Mesodermal cell (in vitro differentiated cells): ENCODE measurements at regions not wholly inside any gene's neighbourhood (a gene's known extent, or its start where the extent isn't known, plus 50 kb on each side); places are given as distances from the start of the nearest gene placed in this dataset.

Experiments used
- H3K27ac ChIP-seq: 2 replicates; pipeline ENCODE4 v1.7.0; 2013; ENCODE audit warnings: mild to moderate bottlenecking, low read depth, low read length, moderate library complexity; ENCODE audit not compliant: severe bottlenecking
- H3K36me3 ChIP-seq: 2 replicates; pipeline ENCODE4 v1.7.1; 2013; ENCODE audit warnings: mild to moderate bottlenecking, low read length, moderate library complexity; ENCODE audit not compliant: control insufficient read depth, insufficient read depth
- H3K4me1 ChIP-seq: one replicate; pipeline ENCODE4 v1.7.1; 2013; ENCODE audit warnings: mild to moderate bottlenecking, low read length; ENCODE audit not compliant: insufficient read depth, control insufficient read depth, poor library complexity, severe bottlenecking
- H3K4me3 ChIP-seq: 2 replicates; pipeline ENCODE4 v1.7.0; 2013; ENCODE audit warnings: low read length, control low read depth, mild to moderate bottlenecking; ENCODE audit not compliant: insufficient read depth, poor library complexity, severe bottlenecking; ENCODE audit errors: extremely low read depth
- H3K9me3 ChIP-seq: 2 replicates; pipeline ENCODE4 v1.7.1; 2013; ENCODE audit warnings: mild to moderate bottlenecking, low read length, moderate library complexity; ENCODE audit not compliant: control insufficient read depth
- WGBS, 2 experiments: methylation state at CpG; one replicate each; pipeline ENCODE4 v1.1.5; 2013; ENCODE audit warnings: missing lambda C conversion rate in 2 of 2; ENCODE audit not compliant: insufficient coverage in 2 of 2; 5-methylcytosine and 5-hydroxymethylcytosine counted together

DNA sequence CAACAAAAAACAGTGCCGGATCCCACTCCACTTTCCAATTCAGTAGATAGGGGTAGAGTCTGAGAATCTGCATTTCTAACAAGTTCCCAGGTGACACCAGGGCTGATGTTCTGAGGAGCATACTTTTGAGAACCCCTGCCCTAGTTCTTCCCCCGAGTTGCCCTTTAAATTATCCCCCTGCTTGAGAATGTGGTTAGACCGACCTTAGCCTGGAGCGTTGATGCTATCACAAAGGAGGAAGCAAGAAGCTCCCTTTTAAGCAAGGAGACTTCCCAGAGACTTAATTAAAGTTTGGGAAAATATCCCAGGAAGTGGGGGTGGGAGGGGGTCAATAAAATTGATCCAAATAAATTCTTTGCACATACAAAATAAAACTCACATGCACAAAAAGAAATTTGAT, 485.9 kb downstream of the SMARCA1 start:
- Histone ChIP-seq H3K36me3 (no peaks in the 10 kb centered on the region), H3K9me3 (no peaks in the 10 kb centered on the region), H3K4me3 (no peak overlapping the region), H3K4me1 (no peaks in the 10 kb centered on the region), H3K27ac (no peak overlapping the region)
- 90% methylated on average over 2 of the region's 4 CpGs; no CpG with 5 or more reads in 1 of the 2 experiments for WGBS, 2 experiments

DNA sequence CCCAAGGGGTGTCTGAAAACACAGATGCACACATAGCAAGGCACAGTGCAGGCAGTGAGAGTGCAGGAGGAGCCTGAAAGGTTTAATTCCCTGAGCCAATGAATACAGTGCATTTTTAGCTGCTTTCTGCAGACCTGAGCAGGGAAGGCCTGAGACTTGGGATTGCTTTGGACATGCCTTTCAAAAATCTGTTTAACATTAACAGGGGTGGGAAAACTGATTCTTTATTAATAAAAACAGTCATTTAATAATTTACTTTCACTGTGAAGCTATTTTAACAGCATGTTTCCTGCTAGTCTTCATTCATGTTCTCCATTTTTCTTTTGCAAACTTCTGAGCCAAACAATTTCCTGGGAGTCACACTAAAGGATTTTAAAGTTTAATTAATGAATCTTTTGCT, 488.1 kb downstream of the SMARCA1 start:
- no peaks in the 10 kb centered on the region for H3K9me3 ChIP-seq
- no peak overlapping the region for H3K27ac ChIP-seq
- H3K36me3 ChIP-seq: no peaks in the 10 kb centered on the region
- no peaks in the 10 kb centered on the region for H3K4me1 ChIP-seq
- no peak overlapping the region for H3K4me3 ChIP-seq

GRCh38 chrX:129034196-129034595, 489.1 kb downstream of the SMARCA1 start:
- Histone ChIP-seq H3K4me1 (no peaks in the 10 kb centered on the region), H3K27ac (no peak overlapping the region), H3K36me3 (no peaks in the 10 kb centered on the region), H3K4me3 (no peak overlapping the region), H3K9me3 (no peaks in the 10 kb centered on the region)
- no CpG with 5 or more reads among the region's 1 CpG for WGBS, 2 experiments

GRCh38 chrX:129026202-129026601, 497.1 kb downstream of the SMARCA1 start:
- Histone ChIP-seq H3K4me1 (no peaks in the 10 kb centered on the region), H3K36me3 (no peaks in the 10 kb centered on the region), H3K9me3 (no peaks in the 10 kb centered on the region), H3K27ac (no peak overlapping the region), H3K4me3 (no peak overlapping the region)
- WGBS, 2 experiments: 100% methylated on average over 2 of the region's 6 CpGs

- Histone ChIP-seq H3K9me3 (no peaks in the 10 kb centered on the region), H3K36me3 (no peaks in the 10 kb centered on the region), H3K27ac (no peak overlapping the region), H3K4me1 (no peaks in the 10 kb centered on the region), H3K4me3 (no peak overlapping the region)
- WGBS, 2 experiments: 72% methylated on average over 2 of the region's 4 CpGs; no CpG with 5 or more reads in 1 of the 2 experiments
Observed at GRCh38 chrX:129025376-129025775, 497.9 kb downstream of the SMARCA1 start.

DNA sequence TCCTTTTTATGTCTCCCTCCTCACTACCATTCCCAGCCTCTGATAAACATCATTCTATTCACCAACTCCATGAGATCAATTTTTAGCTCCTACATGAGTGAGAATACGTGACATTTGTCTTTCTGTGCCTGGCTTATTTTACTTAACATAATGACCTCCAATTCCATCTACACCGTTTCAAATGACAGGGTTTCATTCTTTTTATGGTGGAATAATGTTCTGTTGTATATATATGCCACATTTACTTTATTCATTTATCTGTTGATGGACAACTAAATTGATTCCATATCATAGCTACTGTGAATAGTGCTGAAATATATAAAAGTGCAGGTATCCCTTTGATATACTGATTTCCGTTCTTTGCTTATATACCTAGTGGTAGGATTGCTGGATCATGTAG, 503.9 kb downstream of the SMARCA1 start:
- Histone ChIP-seq H3K9me3 (no peaks in the 10 kb centered on the region), H3K27ac (no peak overlapping the region), H3K36me3 (no peaks in the 10 kb centered on the region), H3K4me3 (no peak overlapping the region), H3K4me1 (no peaks in the 10 kb centered on the region)
- WGBS, 2 experiments: no CpG with 5 or more reads among the region's 3 CpGs

DNA sequence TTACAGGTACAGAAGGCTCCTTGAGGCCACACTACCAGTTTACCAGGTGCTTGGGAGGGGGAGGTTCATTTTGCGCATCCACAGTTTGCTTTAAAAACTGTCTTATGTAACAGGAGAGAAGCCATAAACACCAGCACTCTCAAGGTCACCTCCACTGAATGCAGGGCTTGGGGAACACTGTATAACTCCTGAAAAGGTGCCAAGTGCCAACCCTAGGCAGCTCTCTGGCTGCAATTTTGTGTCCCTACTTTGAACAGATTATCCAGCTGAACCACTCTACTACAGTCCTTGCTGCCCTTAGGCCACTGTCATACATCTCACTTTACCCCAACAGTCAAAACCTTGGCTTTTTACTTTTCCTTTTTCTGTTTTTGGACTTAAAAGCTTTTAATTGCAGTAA, 507.9 kb downstream of the SMARCA1 start:
- H3K4me1 ChIP-seq: no peaks in the 10 kb centered on the region
- WGBS, 2 experiments: no CpG with 5 or more reads among the region's 1 CpG
- H3K4me3 ChIP-seq: no peak overlapping the region
- no peak overlapping the region for H3K27ac ChIP-seq
- H3K9me3 ChIP-seq: no peaks in the 10 kb centered on the region
- no peaks in the 10 kb centered on the region for H3K36me3 ChIP-seq

DNA sequence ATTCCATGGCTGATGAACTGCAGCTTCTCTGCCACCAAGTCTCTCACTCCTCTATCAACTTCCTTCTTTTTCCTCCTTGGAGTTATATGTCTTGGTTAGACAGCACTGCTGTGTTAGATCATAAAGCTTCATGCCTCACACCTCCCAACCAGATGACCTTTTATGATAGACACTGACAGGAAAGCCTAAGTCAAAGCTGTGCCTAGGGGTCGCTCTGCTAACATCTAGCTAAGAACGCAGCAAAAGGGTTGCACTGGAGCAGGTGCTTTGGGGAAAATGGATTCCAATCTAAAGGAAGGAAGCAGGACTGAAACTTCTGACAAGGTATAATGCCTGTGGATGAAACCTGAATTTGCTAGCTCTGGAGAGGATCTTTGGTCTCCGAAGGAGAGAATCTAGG, 509.7 kb downstream of the SMARCA1 start:
- Histone ChIP-seq H3K4me3 (no peak overlapping the region), H3K4me1 (no peaks in the 10 kb centered on the region), H3K9me3 (no peaks in the 10 kb centered on the region), H3K27ac (no peak overlapping the region), H3K36me3 (no peaks in the 10 kb centered on the region)
- 57 to 61% methylated on average over 2 of the region's 3 CpGs for WGBS, 2 experiments

- H3K27ac ChIP-seq: no peak overlapping the region
- WGBS, 2 experiments: no CpG with 5 or more reads among the region's 3 CpGs
- no peaks in the 10 kb centered on the region for H3K9me3 ChIP-seq
- no peak overlapping the region for H3K4me3 ChIP-seq
- no peaks in the 10 kb centered on the region for H3K4me1 ChIP-seq
- no peaks in the 10 kb centered on the region for H3K36me3 ChIP-seq
Observed at GRCh38 chrX:129007631-129008030, 515.7 kb downstream of the SMARCA1 start.

DNA sequence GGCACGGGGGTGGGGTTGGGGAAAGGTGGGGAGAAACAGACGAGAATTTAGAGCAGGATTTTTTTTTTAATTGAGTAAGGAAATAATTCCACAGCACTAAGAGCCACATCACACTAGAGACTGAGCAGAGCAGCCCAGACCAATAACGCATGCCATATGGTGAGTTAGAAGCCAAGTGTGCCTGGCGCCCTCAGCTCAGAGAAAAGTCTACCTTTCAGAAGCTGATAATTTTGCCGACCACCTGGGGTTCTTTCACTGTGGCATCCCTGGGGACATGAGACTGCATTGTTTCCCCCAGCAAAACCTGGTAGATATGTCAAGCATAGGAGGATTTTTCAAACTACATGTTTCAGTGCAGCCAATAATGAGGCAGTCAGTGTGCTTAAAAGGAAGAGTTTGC, 516.8 kb downstream of the SMARCA1 start:
- WGBS, 2 experiments: 80 to 87% methylated on average over 1 to 3 of the region's 5 CpGs
- H3K27ac ChIP-seq: no peak overlapping the region

DNA sequence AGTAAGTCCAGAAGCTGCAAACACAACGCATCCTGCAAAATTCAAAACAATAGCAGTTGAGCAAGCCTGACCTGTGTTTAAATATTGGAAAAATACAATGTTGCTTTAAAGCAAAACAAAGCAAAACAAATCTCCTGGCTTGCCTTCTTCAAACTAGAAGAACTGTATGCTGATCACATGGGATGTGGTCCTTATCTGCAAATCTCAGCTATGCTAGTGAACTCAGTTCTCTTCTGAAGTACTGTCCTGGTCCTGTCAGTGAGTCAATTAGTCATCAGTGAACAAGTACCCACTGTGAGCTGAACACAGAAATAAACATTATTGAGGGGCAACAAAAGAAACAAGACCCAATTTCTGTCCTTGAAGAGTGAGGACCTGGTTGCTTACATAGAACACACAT, 522.5 kb downstream of the SMARCA1 start:
- no CpG with 5 or more reads among the region's 1 CpG for WGBS, 2 experiments
- no peaks in the 10 kb centered on the region for H3K4me1 ChIP-seq
- no peaks in the 10 kb centered on the region for H3K9me3 ChIP-seq
- no peaks in the 10 kb centered on the region for H3K36me3 ChIP-seq
- no peak overlapping the region for H3K27ac ChIP-seq
- no peak overlapping the region for H3K4me3 ChIP-seq

More for the DNA sequence above, 516.8 kb downstream of the SMARCA1 start:
- Histone ChIP-seq H3K9me3 (no peaks in the 10 kb centered on the region), H3K36me3 (no peaks in the 10 kb centered on the region), H3K4me3 (no peak overlapping the region), H3K4me1 (no peaks in the 10 kb centered on the region)

DNA sequence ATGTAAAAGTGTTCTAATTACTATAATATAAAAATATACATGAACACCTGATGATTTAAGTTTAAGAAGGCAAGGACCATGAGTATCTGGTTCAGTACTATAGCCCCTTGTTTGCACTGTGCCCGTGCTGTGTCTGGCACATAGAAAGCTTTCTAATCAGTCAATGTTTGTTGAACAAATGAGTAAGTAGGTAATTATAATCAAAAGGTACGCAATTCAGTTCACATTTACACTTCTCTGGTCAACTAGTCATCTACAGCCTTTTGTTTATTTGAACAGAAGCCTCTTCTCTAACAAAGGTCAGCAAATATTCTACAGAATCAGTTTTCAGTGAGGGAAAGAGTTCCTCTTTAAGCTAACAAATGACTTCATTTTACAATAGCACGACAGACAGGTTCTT, 523.3 kb downstream of the SMARCA1 start:
- 80% methylated on average over 1 of the region's 3 CpGs; no CpG with 5 or more reads in 1 of the 2 experiments for WGBS, 2 experiments
- H3K4me3 ChIP-seq: no peak overlapping the region
- H3K27ac ChIP-seq: no peak overlapping the region
- no peaks in the 10 kb centered on the region for H3K4me1 ChIP-seq
- H3K9me3 ChIP-seq: no peaks in the 10 kb centered on the region
- no peaks in the 10 kb centered on the region for H3K36me3 ChIP-seq
